ENCODE measurements at regions not wholly inside any gene's neighbourhood (a gene's known extent, or its start where the extent isn't known, plus 50 kb on each side); places are given as distances from the start of the nearest gene placed in this dataset.

DNA sequence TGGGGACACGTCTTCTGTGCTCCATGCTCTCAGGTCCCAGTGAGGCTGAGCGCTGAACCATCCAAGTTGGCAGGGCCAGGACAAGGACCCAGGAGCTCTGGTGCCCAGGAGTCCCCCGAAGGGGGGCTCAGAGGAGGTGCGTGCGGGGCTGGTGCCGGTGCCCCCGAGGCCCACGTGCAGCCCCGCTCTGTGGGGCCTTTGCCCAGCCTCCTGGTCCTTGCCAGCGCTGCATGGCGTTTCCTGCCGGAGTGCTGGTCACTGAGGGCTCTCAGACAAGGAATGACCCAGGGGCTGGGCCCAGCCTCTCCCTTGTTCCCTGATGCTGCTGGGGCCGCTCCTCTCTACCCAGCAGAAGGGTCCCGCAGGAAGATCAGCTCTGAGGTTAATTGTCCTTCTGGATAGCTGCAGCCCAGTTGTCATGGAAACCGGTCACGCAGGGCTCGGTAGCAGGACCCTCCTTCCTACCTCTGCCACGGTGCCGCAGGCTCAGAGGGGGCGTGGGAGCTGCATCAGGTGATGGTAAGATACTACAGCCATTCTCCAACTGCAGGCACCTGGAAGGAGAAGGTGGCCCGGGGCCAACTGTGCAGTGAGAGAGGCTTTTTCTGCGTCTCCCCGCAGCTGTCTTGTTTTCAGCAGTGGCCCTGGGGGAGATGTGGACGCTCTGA, 64.5 kb downstream of the RRM2 start:
- H3K27ac ChIP-seq (ENCODE audit: low read length) = no peak overlapping the region
- TF ChIP-seq, protein P1, sequence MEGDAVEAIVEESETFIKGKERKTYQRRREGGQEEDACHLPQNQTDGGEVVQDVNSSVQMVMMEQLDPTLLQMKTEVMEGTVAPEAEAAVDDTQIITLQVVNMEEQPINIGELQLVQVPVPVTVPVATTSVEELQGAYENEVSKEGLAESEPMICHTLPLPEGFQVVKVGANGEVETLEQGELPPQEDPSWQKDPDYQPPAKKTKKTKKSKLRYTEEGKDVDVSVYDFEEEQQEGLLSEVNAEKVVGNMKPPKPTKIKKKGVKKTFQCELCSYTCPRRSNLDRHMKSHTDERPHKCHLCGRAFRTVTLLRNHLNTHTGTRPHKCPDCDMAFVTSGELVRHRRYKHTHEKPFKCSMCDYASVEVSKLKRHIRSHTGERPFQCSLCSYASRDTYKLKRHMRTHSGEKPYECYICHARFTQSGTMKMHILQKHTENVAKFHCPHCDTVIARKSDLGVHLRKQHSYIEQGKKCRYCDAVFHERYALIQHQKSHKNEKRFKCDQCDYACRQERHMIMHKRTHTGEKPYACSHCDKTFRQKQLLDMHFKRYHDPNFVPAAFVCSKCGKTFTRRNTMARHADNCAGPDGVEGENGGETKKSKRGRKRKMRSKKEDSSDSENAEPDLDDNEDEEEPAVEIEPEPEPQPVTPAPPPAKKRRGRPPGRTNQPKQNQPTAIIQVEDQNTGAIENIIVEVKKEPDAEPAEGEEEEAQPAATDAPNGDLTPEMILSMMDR (IDR thresholded peaks at IDR 0.05; ENCODE audit: low read depth, low read length) = no peak
- no peak for TF ChIP-seq EZH2phosphoT487 (IDR thresholded peaks at IDR 0.05; ENCODE audit: low read depth)
- H3K9me3 ChIP-seq (ENCODE audit: insufficient read depth, low read length) = no peaks in the 10 kb centered on the region
- H3K4me1 ChIP-seq (ENCODE audit: low read length) = no peaks in the 10 kb centered on the region
- H3K9ac ChIP-seq (ENCODE audit: low read length) = no peak overlapping the region
- H4K20me1 ChIP-seq (ENCODE audit: insufficient read depth, low read length) = no peaks in the 10 kb centered on the region
- no peak overlapping the region for H3K4me3 ChIP-seq (ENCODE audit: low read length)
- H3K4me2 ChIP-seq (ENCODE audit: low read length) = no peak overlapping the region
- H3K79me2 ChIP-seq (ENCODE audit: low read length) = no peaks in the 10 kb centered on the region
- H2AFZ ChIP-seq (ENCODE audit: low read depth, low read length) = no peak overlapping the region
- no peaks in the 10 kb centered on the region for H3K27me3 ChIP-seq (ENCODE audit: low read depth, low read length)
- H3K36me3 ChIP-seq (replicated peaks; ENCODE audit: low read depth, low read length) = no peaks in the 10 kb centered on the region

DNA sequence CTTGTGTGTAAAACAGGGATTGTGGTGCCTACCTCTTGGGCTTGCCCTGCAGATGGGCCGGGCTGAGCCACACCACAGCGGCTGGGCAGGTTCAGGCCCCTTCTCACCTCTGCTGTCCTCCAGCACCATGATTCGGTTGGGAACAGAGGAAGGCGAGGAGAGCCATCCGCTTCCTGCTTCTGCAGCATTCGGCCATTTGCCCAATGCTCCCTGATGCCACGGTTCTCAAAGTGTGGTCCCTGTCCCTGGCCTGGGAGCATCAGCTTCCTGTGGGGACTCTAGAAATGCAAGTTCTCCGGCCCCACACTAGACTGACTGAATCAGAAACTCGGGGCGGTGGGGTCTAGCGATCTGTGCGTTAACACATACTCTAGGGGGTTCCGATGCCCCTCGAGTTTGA, 65.1 kb downstream of the RRM2 start:
- no peak overlapping the region for H2AFZ ChIP-seq (ENCODE audit: low read depth, low read length)
- H3K27me3 ChIP-seq (ENCODE audit: low read depth, low read length) = no peaks in the 10 kb centered on the region
- no peaks in the 10 kb centered on the region for H3K36me3 ChIP-seq (replicated peaks; ENCODE audit: low read depth, low read length)
- H3K4me3 ChIP-seq (ENCODE audit: low read length) = no peak overlapping the region
- H3K27ac ChIP-seq (ENCODE audit: low read length) = no peak overlapping the region
- no peaks in the 10 kb centered on the region for H4K20me1 ChIP-seq (ENCODE audit: insufficient read depth, low read length)
- H3K9ac ChIP-seq (ENCODE audit: low read length) = no peak overlapping the region
- H3K4me2 ChIP-seq (ENCODE audit: low read length) = no peak overlapping the region
- no peak for TF ChIP-seq EZH2phosphoT487 (IDR thresholded peaks at IDR 0.05; ENCODE audit: low read depth)
- TF ChIP-seq, protein P1 (IDR thresholded peaks at IDR 0.05; ENCODE audit: low read depth, low read length) = no peak
- no peaks in the 10 kb centered on the region for H3K9me3 ChIP-seq (ENCODE audit: insufficient read depth, low read length)
- H3K4me1 ChIP-seq (ENCODE audit: low read length) = no peaks in the 10 kb centered on the region
- H3K79me2 ChIP-seq (ENCODE audit: low read length) = no peaks in the 10 kb centered on the region

DNA sequence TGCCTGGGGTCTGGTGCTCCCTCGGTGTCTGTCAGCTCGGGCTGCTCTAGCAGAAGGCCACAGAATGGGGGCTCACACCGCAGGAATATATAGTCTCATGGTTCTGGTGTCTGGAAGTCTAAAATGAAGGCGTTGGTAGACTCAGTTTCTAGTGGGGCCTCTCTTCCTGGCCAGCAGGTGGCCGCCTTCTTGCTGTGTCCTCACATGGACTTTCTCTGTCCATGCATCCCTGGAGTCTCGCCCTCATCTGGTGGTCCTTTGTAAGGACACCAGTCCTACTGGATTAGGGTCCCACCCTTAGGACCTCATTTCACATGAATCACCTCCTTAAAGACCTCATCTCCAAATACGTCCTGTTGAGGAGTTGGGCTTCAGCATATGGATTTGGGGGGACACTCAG, 65.7 kb downstream of the RRM2 start:
- Histone ChIP-seq H3K4me3 (ENCODE audit: low read length) (no peak overlapping the region), H3K4me1 (ENCODE audit: low read length) (no peaks in the 10 kb centered on the region), H3K79me2 (ENCODE audit: low read length) (no peaks in the 10 kb centered on the region), H3K9ac (ENCODE audit: low read length) (no peak overlapping the region), H4K20me1 (ENCODE audit: insufficient read depth, low read length) (no peaks in the 10 kb centered on the region), H3K27ac (ENCODE audit: low read length) (no peak overlapping the region), H3K4me2 (ENCODE audit: low read length) (no peak overlapping the region), H3K36me3 (replicated peaks; ENCODE audit: low read depth, low read length) (no peaks in the 10 kb centered on the region), H3K9me3 (ENCODE audit: insufficient read depth, low read length) (no peaks in the 10 kb centered on the region), H2AFZ (ENCODE audit: low read depth, low read length) (no peak overlapping the region), H3K27me3 (ENCODE audit: low read depth, low read length) (no peaks in the 10 kb centered on the region)
- TF ChIP-seq EZH2phosphoT487 (IDR thresholded peaks at IDR 0.05; ENCODE audit: low read depth) = no peak
- TF ChIP-seq, protein P1 (IDR thresholded peaks at IDR 0.05; ENCODE audit: low read depth, low read length) = no peak

GRCh38 chr2:10188729-10189305, 66.3 kb downstream of the RRM2 start:
- no peak overlapping the region for H3K4me3 ChIP-seq (ENCODE audit: low read length)
- H3K27ac ChIP-seq (ENCODE audit: low read length) = no peak overlapping the region
- H3K9me3 ChIP-seq (ENCODE audit: insufficient read depth, low read length) = no peaks in the 10 kb centered on the region
- H4K20me1 ChIP-seq (ENCODE audit: insufficient read depth, low read length) = no peaks in the 10 kb centered on the region
- TF ChIP-seq, protein P1 (IDR thresholded peaks at IDR 0.05; ENCODE audit: low read depth, low read length) = no peak
- no peak overlapping the region for H3K4me2 ChIP-seq (ENCODE audit: low read length)
- H3K9ac ChIP-seq (ENCODE audit: low read length) = no peak overlapping the region
- no peak overlapping the region for H2AFZ ChIP-seq (ENCODE audit: low read depth, low read length)
- no peaks in the 10 kb centered on the region for H3K36me3 ChIP-seq (replicated peaks; ENCODE audit: low read depth, low read length)
- no peaks in the 10 kb centered on the region for H3K79me2 ChIP-seq (ENCODE audit: low read length)
- H3K27me3 ChIP-seq (ENCODE audit: low read depth, low read length) = no peaks in the 10 kb centered on the region
- H3K4me1 ChIP-seq (ENCODE audit: low read length) = no peaks in the 10 kb centered on the region

Measured in OCI-LY3 (cell line).